ENCODE measurements at regions not wholly inside any gene's neighbourhood (a gene's known extent, or its start where the extent isn't known, plus 50 kb on each side); places are given as distances from the start of the nearest gene placed in this dataset.

- TF ChIP-seq RXRA (IDR thresholded peaks at IDR 0.05) (no peak), CTCF (IDR thresholded peaks at IDR 0.05; ENCODE audit: low read depth, low read length, missing input control) (no peak), MAX (IDR thresholded peaks at IDR 0.05) (no peak), ATF3 (IDR thresholded peaks at IDR 0.05) (no peak), SP1 (IDR thresholded peaks at IDR 0.05) (no peak), JUND (IDR thresholded peaks at IDR 0.05) (no peak), HNF4A (conservative IDR thresholded peaks at IDR 0.05) (no peak), GABPA (IDR thresholded peaks at IDR 0.05 in 1 of 2, conservative IDR thresholded peaks at IDR 0.05 in 1 of 2) (no peak), TAF1 (conservative IDR thresholded peaks at IDR 0.05) (no peak), RAD21 (IDR thresholded peaks at IDR 0.05) (no peak), REST (IDR thresholded peaks at IDR 0.05) (no peak), FOXA2 (IDR thresholded peaks at IDR 0.05) (no peak), YY1 (IDR thresholded peaks at IDR 0.05) (no peak), EGR1 (IDR thresholded peaks at IDR 0.05; ENCODE audit: low read depth in 2 of 2) (no peak), ZBTB33 (IDR thresholded peaks at IDR 0.05) (no peak), FOXA1 (IDR thresholded peaks at IDR 0.05) (no peak), NR2F2 (IDR thresholded peaks at IDR 0.05) (no peak)
- H3K27me3 ChIP-seq (ENCODE audit: control insufficient read depth in 4 of 4, insufficient read depth in 4 of 4, low read length in 3 of 4): no peaks in the 10 kb centered on the region
- no peak overlapping the region for H3K9ac ChIP-seq (ENCODE audit: low read depth in 1 of 2, low read length in 2 of 2)
Observed at GRCh38 chr5:126263591-126264184, 159.5 kb upstream of the GRAMD2B start.

More at GRCh38 chr5:126263591-126264184, 159.5 kb upstream of the GRAMD2B start:
- WGBS: 83% methylated on average over 6 of the region's 6 CpGs
- H3K4me1 ChIP-seq (ENCODE audit: control insufficient read depth in 4 of 4, insufficient read depth in 4 of 4, low read length in 3 of 4): no peaks in the 10 kb centered on the region
- peaks cover 0 to 4% (median 0%) of the 10 kb centered on the region in 4 donors for H3K9me3 ChIP-seq (ENCODE audit: control insufficient read depth in 4 of 4, low read length in 3 of 4)
- no peak overlapping the region for H3K27ac ChIP-seq (ENCODE audit: low read depth in 1 of 2, low read length in 2 of 2)
- no peak overlapping the region for H3K4me3 ChIP-seq (ENCODE audit: low read depth in 1 of 3, low read length in 3 of 3)
- H3K36me3 ChIP-seq (ENCODE audit: control insufficient read depth in 4 of 4, insufficient read depth in 3 of 4, low read depth in 1 of 4, low read length in 3 of 4): no peaks in the 10 kb centered on the region
- no peak for DNase-seq (ENCODE audit: low spot score)

Data from liver (tissue), 8 donors.